ENCODE measurements at regions not wholly inside any gene's neighbourhood (a gene's known extent, or its start where the extent isn't known, plus 50 kb on each side); places are given as distances from the start of the nearest gene placed in this dataset.
"Not testable (repeated sequence)": the region's sequence is repeated elsewhere in the genome, so short reads cannot be mapped to it uniquely, and the experiment has no call there.

GRCh38 chr1:232859216-232859615 is 54.0 kb downstream of the MAP10 start:
- DNase-seq (ENCODE audit: insufficient read length, low spot score), result no peak
- TF ChIP-seq POLR2A (IDR thresholded peaks at IDR 0.05; ENCODE audit: low read depth, low read length), result no peak
- no peak for FAIRE-seq

- FAIRE-seq (no peak), DNase-seq (ENCODE audit: insufficient read length, low spot score) (no peak)
- TF ChIP-seq POLR2A (IDR thresholded peaks at IDR 0.05; ENCODE audit: low read depth, low read length), result no peak
Measured at GRCh38 chr1:232861107-232861506, 55.9 kb downstream of the MAP10 start.

GRCh38 chr1:232863544-232864275 is 58.5 kb downstream of the MAP10 start:
- DNase-seq (ENCODE audit: insufficient read length, low spot score), result no peak
- FAIRE-seq, result no peak
- TF ChIP-seq POLR2A (IDR thresholded peaks at IDR 0.05; ENCODE audit: low read depth, low read length), result no peak

GRCh38 chr1:232865102-232865931 is 60.1 kb downstream of the MAP10 start:
- FAIRE-seq, result no peak
- TF ChIP-seq POLR2A (IDR thresholded peaks at IDR 0.05; ENCODE audit: low read depth, low read length), result no peak
- no peak for DNase-seq (ENCODE audit: insufficient read length, low spot score)

- FAIRE-seq, result peak; percentile 85
- peak; percentile 69 for TF ChIP-seq POLR2A (IDR thresholded peaks at IDR 0.05; ENCODE audit: low read depth, low read length)
Measured at GRCh38 chr1:232868793-232869491, 63.7 kb downstream of the MAP10 start.

GRCh38 chr1:232871291-232871969 is 66.2 kb downstream of the MAP10 start:
- FAIRE-seq; DNase-seq (ENCODE audit: insufficient read length, low spot score): not testable (repeated sequence)

More at GRCh38 chr1:232868793-232869491, 63.7 kb downstream of the MAP10 start:
- DNase-seq (ENCODE audit: insufficient read length, low spot score), result peak; percentile 43

- FAIRE-seq (no peak), DNase-seq (ENCODE audit: insufficient read length, low spot score) (no peak)
- TF ChIP-seq POLR2A (IDR thresholded peaks at IDR 0.05; ENCODE audit: low read depth, low read length), result no peak
Measured at GRCh38 chr1:232872284-232872683, 67.1 kb downstream of the MAP10 start.

GRCh38 chr1:232872738-232873137 is 67.5 kb downstream of the MAP10 start:
- TF ChIP-seq POLR2A (IDR thresholded peaks at IDR 0.05; ENCODE audit: low read depth, low read length), result no peak
- DNase-seq (ENCODE audit: insufficient read length, low spot score), result no peak
- FAIRE-seq, result no peak

- TF ChIP-seq POLR2A (IDR thresholded peaks at IDR 0.05; ENCODE audit: low read depth, low read length), result no peak
- FAIRE-seq (no peak), DNase-seq (ENCODE audit: insufficient read length, low spot score) (no peak)
Measured at GRCh38 chr1:232873412-232873811, 68.2 kb downstream of the MAP10 start.

GRCh38 chr1:232873931-232874330 is 68.7 kb downstream of the MAP10 start:
- DNase-seq (ENCODE audit: insufficient read length, low spot score) (no peak), FAIRE-seq (no peak)
- no peak for TF ChIP-seq POLR2A (IDR thresholded peaks at IDR 0.05; ENCODE audit: low read depth, low read length)

- no peak for FAIRE-seq
- no peak for TF ChIP-seq POLR2A (IDR thresholded peaks at IDR 0.05; ENCODE audit: low read depth, low read length)
- no peak for DNase-seq (ENCODE audit: insufficient read length, low spot score)
Measured at GRCh38 chr1:232875536-232875935, 70.3 kb downstream of the MAP10 start.

GRCh38 chr1:232876506-232877364 is 71.5 kb downstream of the MAP10 start:
- no peak for DNase-seq (ENCODE audit: insufficient read length, low spot score)
- FAIRE-seq, result no peak
- TF ChIP-seq POLR2A (IDR thresholded peaks at IDR 0.05; ENCODE audit: low read depth, low read length), result no peak
